Endothelial cell of umbilical vein (primary cell): ENCODE measurements at regions not wholly inside any gene's neighbourhood (a gene's known extent, or its start where the extent isn't known, plus 50 kb on each side); places are given as distances from the start of the nearest gene placed in this dataset.

Source experiments
- BruUV-seq: library from RNA; stranded (reverse); fragments of 400-500 nt; replicated peaks from 2 replicates; lab custom pipeline; 2021; lab: Mats Ljungman, UMichigan
- CTCF ChIA-PET: fragments of 300-600, 350-600 bp; sonication (Branson Sonifier 250); formaldehyde crosslinking; loops from one replicate; lab custom pipeline; 2021; ENCODE audit warnings: antibody characterized with exemption, inconsistent platforms; lab: Charles Lee
- POLR2A ChIA-PET: fragments of 300-600, 350-600 bp; sonication (Branson Sonifier 250); formaldehyde crosslinking; loops from one replicate; lab custom pipeline; 2021; ENCODE audit warnings: antibody characterized with exemption, inconsistent platforms; lab: Charles Lee
- DNase-seq: peaks from one replicate; pipeline ENCODE4 v3.0.0-alpha.2; 2011; ENCODE audit warnings: low read depth, low spot score
- FAIRE-seq: peaks from 2 replicates; lab custom pipeline; 2011; peaks lifted over from hg19 to GRCh38; lab: Jason Lieb, UNC
- H2AFZ ChIP-seq: 2 replicates; pipeline ENCODE4 v1.6.0; 2012; ENCODE audit warnings: low read depth, low read length, control low read depth, inconsistent platforms
- H3K27ac ChIP-seq: 2 replicates; pipeline ENCODE4 v1.5.1; 2011; ENCODE audit warnings: low read depth, mild to moderate bottlenecking, control low read depth, low read length, moderate library complexity; ENCODE audit not compliant: insufficient read depth
- H3K27me3 ChIP-seq, 2 experiments: 2 replicates each; pipeline versions ENCODE4 v1.6.0 to v1.6.1; 2011; ENCODE audit warnings: low read length in 2 of 2, mixed read lengths in 1 of 2; ENCODE audit not compliant: control insufficient read depth in 2 of 2, insufficient read depth in 2 of 2
- H3K36me3 ChIP-seq, 2 experiments: 2 replicates in 1 of 2; 3 replicates in 1 of 2; pipeline ENCODE4 v1.5.1; 2011; ENCODE audit warnings: low read length in 2 of 2, mild to moderate bottlenecking in 1 of 2, moderate library complexity in 1 of 2; ENCODE audit not compliant: control insufficient read depth in 2 of 2, insufficient read depth in 2 of 2; ENCODE audit errors: extremely low read depth in 1 of 2
- H3K4me1 ChIP-seq: 3 replicates; pipeline ENCODE4 v1.5.1; 2011; ENCODE audit warnings: mild to moderate bottlenecking, low read length; ENCODE audit not compliant: control insufficient read depth, insufficient read depth; ENCODE audit errors: extremely low read depth
- H3K4me2 ChIP-seq: 2 replicates; pipeline ENCODE4 v1.6.1; 2011; ENCODE audit warnings: low read length, control low read depth, mixed read lengths; ENCODE audit not compliant: insufficient read depth
- H3K4me3 ChIP-seq, 3 experiments: fragments of 200-600 bp in 1 of 3; sonication (generic), shearing (Covaris generic) in 1 of 3; replicated peaks in 1 of 3; 2 replicates each; pipeline ENCODE4 v1.5.1; 2011 to 2016; ENCODE audit warnings: control low read depth in 3 of 3, low read length in 3 of 3, mild to moderate bottlenecking in 2 of 3, inconsistent platforms in 1 of 3, low read depth in 1 of 3, moderate library complexity in 1 of 3; ENCODE audit not compliant: insufficient read depth in 1 of 3
- H3K79me2 ChIP-seq: 2 replicates; pipeline ENCODE4 v1.6.0; 2012; ENCODE audit warnings: low read length, inconsistent platforms; ENCODE audit not compliant: control insufficient read depth, insufficient read depth
- H3K9ac ChIP-seq: replicated peaks from 2 replicates; pipeline ENCODE3; 2011; ENCODE audit warnings: low read length, control low read depth; ENCODE audit not compliant: insufficient read depth; ENCODE audit errors: extremely low read depth
- H3K9me1 ChIP-seq: replicated peaks from 3 replicates; pipeline ENCODE4 v1.6.0; 2011; ENCODE audit warnings: mild to moderate bottlenecking, low read length; ENCODE audit not compliant: control insufficient read depth, insufficient read depth; ENCODE audit errors: extremely low read depth
- H3K9me3 ChIP-seq: replicated peaks from 2 replicates; pipeline ENCODE4 v1.5.1; 2012; ENCODE audit warnings: low read length, inconsistent platforms; ENCODE audit not compliant: control insufficient read depth, insufficient read depth
- H4K20me1 ChIP-seq: replicated peaks from 2 replicates; pipeline ENCODE3; 2011; ENCODE audit warnings: mild to moderate bottlenecking, low read length; ENCODE audit not compliant: control insufficient read depth, insufficient read depth; ENCODE audit errors: extremely low read depth
- EZH2 ChIP-seq: IDR thresholded peaks from 2 replicates; pipeline ENCODE4 v1.6.1; 2012; ENCODE audit warnings: borderline replicate concordance, low read depth, mild to moderate bottlenecking, moderate library complexity, low read length, inconsistent platforms; ENCODE audit not compliant: severe bottlenecking
- FOS ChIP-seq: IDR thresholded peaks from 2 replicates; pipeline ENCODE4 v1.6.1; 2011; ENCODE audit warnings: mild to moderate bottlenecking, low read length, moderate library complexity, borderline replicate concordance; ENCODE audit not compliant: insufficient read depth
- GATA2 ChIP-seq: IDR thresholded peaks from 2 replicates; pipeline ENCODE4 v1.7.0; 2011; ENCODE audit warnings: low read depth, mild to moderate bottlenecking, moderate library complexity, mixed read lengths, low read length; ENCODE audit not compliant: insufficient read length, insufficient read depth
- JUN ChIP-seq: IDR thresholded peaks from 2 replicates; pipeline ENCODE4 v1.6.1; 2011; ENCODE audit warnings: borderline replicate concordance, low read depth; ENCODE audit not compliant: insufficient read length, insufficient read depth
- MYC ChIP-seq: IDR thresholded peaks from one replicate; pipeline ENCODE4 v1.6.1; 2011; ENCODE audit warnings: mild to moderate bottlenecking, low read depth, low read length
- POLR2A ChIP-seq: IDR thresholded peaks from 2 replicates; pipeline ENCODE4 v1.6.1; 2012; ENCODE audit warnings: low read depth, mild to moderate bottlenecking, control low read depth, low read length
- POLR2AphosphoS5 ChIP-seq: IDR thresholded peaks from 2 replicates; pipeline ENCODE4 v1.6.1; 2012; ENCODE audit warnings: low read depth, mild to moderate bottlenecking, control low read depth, low read length, moderate library complexity; ENCODE audit not compliant: insufficient read depth
- dilution Hi-C: fragments of 300-500 bp; cut with MboI; formaldehyde crosslinking; loops from one replicate; pipeline ENCODE4 v1.15.0; 2019; ENCODE audit warnings: low sequenced_read_pairs; ENCODE audit not compliant: extremely low pct_ligation_motif_present
- intact Hi-C: fragments of 100-400 bp; cut with micrococcal nuclease; formaldehyde crosslinking; loops from one replicate; pipeline ENCODE4 v1.10.0; 2022
- TF ChIP-seq, protein P1 (sequence below), 2 donors: IDR thresholded peaks; 1 replicate in 1 of 2; 2 replicates in 1 of 2; pipeline ENCODE4 v1.5.1; 2011; ENCODE audit warnings: low read length in 2 of 2, mild to moderate bottlenecking in 2 of 2, moderate library complexity in 2 of 2, control low read depth in 1 of 2, inconsistent platforms in 1 of 2, low read depth in 1 of 2; ENCODE audit not compliant: insufficient read depth in 1 of 2; ENCODE audit errors: extremely low read depth in 1 of 2
- TF ChIP-seq, protein P2 (sequence below): IDR thresholded peaks from 2 replicates; pipeline ENCODE4 v1.6.1; 2011; ENCODE audit not compliant: insufficient read depth, insufficient read length

DNA sequence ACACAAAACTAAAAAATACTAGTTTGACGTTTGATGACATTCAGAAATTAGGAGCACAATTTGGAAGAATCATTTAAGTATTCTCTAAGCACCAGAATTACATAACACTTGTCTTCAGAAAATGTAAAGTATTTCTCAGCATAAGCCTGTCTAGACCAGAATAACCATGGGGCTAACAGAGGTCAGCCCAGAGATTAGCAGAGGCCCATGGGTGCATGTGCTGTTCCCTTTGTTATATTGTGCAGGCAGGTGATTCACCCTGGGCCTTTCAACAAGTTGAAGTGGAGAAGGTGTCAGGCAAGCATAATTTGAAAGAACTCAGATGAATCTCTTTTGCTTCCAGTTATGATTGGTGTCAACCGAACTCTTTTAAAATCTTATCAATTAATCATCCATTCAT is 227.9 kb downstream of the LURAP1L start:
- Histone ChIP-seq H3K4me1 (no peaks in the 10 kb centered on the region), H3K9ac (no peak overlapping the region), H3K79me2 (no peaks in the 10 kb centered on the region), H3K27me3 (no peaks in the 10 kb centered on the region), H3K9me3 (no peaks in the 10 kb centered on the region), H3K4me2 (no peak overlapping the region), H3K36me3 (no peaks in the 10 kb centered on the region), H4K20me1 (no peaks in the 10 kb centered on the region), H3K9me1 (no peaks in the 10 kb centered on the region), H2AFZ (no peak overlapping the region), H3K27ac (no peak overlapping the region), H3K4me3 (no peak overlapping the region)
- TF ChIP-seq POLR2A (no peak), GATA2 (no peak), EZH2 (no peak), MYC (no peak), POLR2AphosphoS5 (no peak), JUN (no peak), FOS (no peak)
- TF ChIP-seq, protein P1, sequence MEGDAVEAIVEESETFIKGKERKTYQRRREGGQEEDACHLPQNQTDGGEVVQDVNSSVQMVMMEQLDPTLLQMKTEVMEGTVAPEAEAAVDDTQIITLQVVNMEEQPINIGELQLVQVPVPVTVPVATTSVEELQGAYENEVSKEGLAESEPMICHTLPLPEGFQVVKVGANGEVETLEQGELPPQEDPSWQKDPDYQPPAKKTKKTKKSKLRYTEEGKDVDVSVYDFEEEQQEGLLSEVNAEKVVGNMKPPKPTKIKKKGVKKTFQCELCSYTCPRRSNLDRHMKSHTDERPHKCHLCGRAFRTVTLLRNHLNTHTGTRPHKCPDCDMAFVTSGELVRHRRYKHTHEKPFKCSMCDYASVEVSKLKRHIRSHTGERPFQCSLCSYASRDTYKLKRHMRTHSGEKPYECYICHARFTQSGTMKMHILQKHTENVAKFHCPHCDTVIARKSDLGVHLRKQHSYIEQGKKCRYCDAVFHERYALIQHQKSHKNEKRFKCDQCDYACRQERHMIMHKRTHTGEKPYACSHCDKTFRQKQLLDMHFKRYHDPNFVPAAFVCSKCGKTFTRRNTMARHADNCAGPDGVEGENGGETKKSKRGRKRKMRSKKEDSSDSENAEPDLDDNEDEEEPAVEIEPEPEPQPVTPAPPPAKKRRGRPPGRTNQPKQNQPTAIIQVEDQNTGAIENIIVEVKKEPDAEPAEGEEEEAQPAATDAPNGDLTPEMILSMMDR (IDR thresholded peaks at IDR 0.05; ENCODE audit: extremely low read depth in 1 of 2, insufficient read depth in 1 of 2, low read depth in 1 of 2, low read length in 2 of 2) = no peak
- TF ChIP-seq, protein P2, sequence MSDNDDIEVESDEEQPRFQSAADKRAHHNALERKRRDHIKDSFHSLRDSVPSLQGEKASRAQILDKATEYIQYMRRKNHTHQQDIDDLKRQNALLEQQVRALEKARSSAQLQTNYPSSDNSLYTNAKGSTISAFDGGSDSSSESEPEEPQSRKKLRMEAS = no peak
- DNase-seq (no peak), FAIRE-seq (no peak)
- no TSS peak for BruUV-seq
- intact Hi-C loops = no loop called here
- POLR2A ChIA-PET = no interaction called here
- CTCF ChIA-PET = no interaction called here
- dilution Hi-C loops = no loop called here
